ENCODE measurements at regions not wholly inside any gene's neighbourhood (a gene's known extent, or its start where the extent isn't known, plus 50 kb on each side); places are given as distances from the start of the nearest gene placed in this dataset.

DNA sequence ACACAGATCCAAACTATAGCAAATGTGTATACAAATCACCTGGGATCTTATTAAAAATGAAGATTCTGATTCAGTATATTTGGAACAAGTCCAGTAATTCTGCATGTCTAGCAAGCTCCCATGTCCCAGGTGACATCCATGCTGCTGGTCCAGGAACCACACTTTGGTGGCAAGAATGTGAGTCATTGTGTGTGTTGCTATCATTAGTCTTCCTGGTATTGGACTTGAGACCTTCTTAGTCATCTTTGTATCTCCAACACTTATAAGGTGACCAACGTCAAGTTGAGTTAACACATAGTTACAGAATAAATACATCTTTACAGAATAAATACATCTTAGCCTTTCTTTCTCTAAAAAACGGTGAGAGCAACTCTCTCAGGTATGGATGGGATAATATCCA is 107.9 kb upstream of the NDUFV2 start:
- Histone ChIP-seq H3K27ac (ENCODE audit: low read depth, low read length, poor library complexity, severe bottlenecking) (no peak overlapping the region), H3K4me1 (ENCODE audit: insufficient read depth, low read length, poor library complexity, severe bottlenecking) (peaks cover 7% of the 10 kb centered on the region), H2AFZ (ENCODE audit: low read length) (no peak overlapping the region), H3K4me3 (ENCODE audit: low read depth, low read length, poor library complexity, severe bottlenecking) (no peak overlapping the region), H3K4me2 (ENCODE audit: low read length) (no peak overlapping the region), H4K20me1 (ENCODE audit: insufficient read depth, low read length) (no peaks in the 10 kb centered on the region), H3K79me2 (ENCODE audit: insufficient read depth, low read depth, low read length) (no peaks in the 10 kb centered on the region), H3K9me3 (ENCODE audit: low read length) (no peaks in the 10 kb centered on the region), H3K9me2 (ENCODE audit: insufficient read depth, low read length) (no peaks in the 10 kb centered on the region), H3K36me3 (ENCODE audit: insufficient read depth, low read length) (no peaks in the 10 kb centered on the region; the same call in 1 of the 2 replicates)
- ChIA-PET CTCF (ENCODE audit: unreplicated experiment) (no interaction called here), POLR2A (no interaction called here)
- intact Hi-C loops (cut with micrococcal nuclease; ENCODE audit: unreplicated experiment), result no loop called here
- TF ChIP-seq EZH2phosphoT487 (IDR thresholded peaks at IDR 0.05; ENCODE audit: borderline replicate concordance, low read depth, low read length) (no peak), CTCF (conservative IDR thresholded peaks at IDR 0.05; ENCODE audit: low read length) (no peak)
- BruUV-seq (replicated peaks), result no TSS peak
- DNase-seq (ENCODE audit: low spot score), result no peak

DNA sequence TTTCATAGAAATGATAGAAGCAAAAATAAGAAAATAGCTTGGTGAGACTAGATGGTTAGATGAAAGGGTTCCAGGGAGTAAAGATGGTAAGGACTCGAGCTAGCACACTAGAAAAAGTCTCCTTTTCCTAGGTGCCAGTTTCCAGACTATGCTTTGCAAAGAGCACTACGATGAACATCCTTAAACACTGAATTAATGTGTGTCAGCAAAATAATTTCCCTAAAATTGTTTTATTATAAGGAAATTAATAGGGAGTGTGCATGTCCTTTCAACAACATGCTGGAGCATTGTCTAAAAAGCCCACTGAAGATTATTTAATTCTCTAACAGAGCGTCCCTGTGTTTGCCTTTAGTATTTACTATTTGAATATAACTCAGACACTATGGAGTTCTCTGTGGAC is 107.4 kb upstream of the NDUFV2 start:
- Histone ChIP-seq H4K20me1 (ENCODE audit: insufficient read depth, low read length) (no peaks in the 10 kb centered on the region), H3K4me2 (ENCODE audit: low read length) (no peak overlapping the region), H3K4me3 (ENCODE audit: low read depth, low read length, poor library complexity, severe bottlenecking) (no peak overlapping the region), H3K36me3 (ENCODE audit: insufficient read depth, low read length) (no peaks in the 10 kb centered on the region; the same call in 1 of the 2 replicates), H3K27ac (ENCODE audit: low read depth, low read length, poor library complexity, severe bottlenecking) (no peak overlapping the region), H2AFZ (ENCODE audit: low read length) (no peak overlapping the region), H3K4me1 (ENCODE audit: insufficient read depth, low read length, poor library complexity, severe bottlenecking) (peaks cover 7% of the 10 kb centered on the region), H3K79me2 (ENCODE audit: insufficient read depth, low read depth, low read length) (no peaks in the 10 kb centered on the region), H3K9me3 (ENCODE audit: low read length) (no peaks in the 10 kb centered on the region), H3K9me2 (ENCODE audit: insufficient read depth, low read length) (no peaks in the 10 kb centered on the region)
- no TSS peak for BruUV-seq (replicated peaks)
- no peak for TF ChIP-seq CTCF (conservative IDR thresholded peaks at IDR 0.05; ENCODE audit: low read length)
- no peak for TF ChIP-seq EZH2phosphoT487 (IDR thresholded peaks at IDR 0.05; ENCODE audit: borderline replicate concordance, low read depth, low read length)
- ChIA-PET POLR2A (interaction anchor here (0.9 kb wide), 1 partner anchor 11 kb away, joined by 3 read pairs; no protein-coding TSS in a partner anchor), CTCF (ENCODE audit: unreplicated experiment) (no interaction called here)
- intact Hi-C loops (cut with micrococcal nuclease; ENCODE audit: unreplicated experiment), result no loop called here
- DNase-seq (ENCODE audit: low spot score), result no peak

GRCh38 chr18:8996771-8997432 is 105.6 kb upstream of the NDUFV2 start:
- Histone ChIP-seq H2AFZ (ENCODE audit: low read length) (no peak overlapping the region), H3K9me3 (ENCODE audit: low read length) (no peaks in the 10 kb centered on the region), H3K79me2 (ENCODE audit: insufficient read depth, low read depth, low read length) (no peaks in the 10 kb centered on the region), H3K4me2 (ENCODE audit: low read length) (no peak overlapping the region), H4K20me1 (ENCODE audit: insufficient read depth, low read length) (no peaks in the 10 kb centered on the region), H3K4me1 (ENCODE audit: insufficient read depth, low read length, poor library complexity, severe bottlenecking) (no peaks in the 10 kb centered on the region), H3K4me3 (ENCODE audit: low read depth, low read length, poor library complexity, severe bottlenecking) (no peak overlapping the region), H3K27ac (ENCODE audit: low read depth, low read length, poor library complexity, severe bottlenecking) (no peak overlapping the region), H3K36me3 (ENCODE audit: insufficient read depth, low read length) (no peaks in the 10 kb centered on the region; the same call in 1 of the 2 replicates), H3K9me2 (ENCODE audit: insufficient read depth, low read length) (no peaks in the 10 kb centered on the region)
- TF ChIP-seq EZH2phosphoT487 (IDR thresholded peaks at IDR 0.05; ENCODE audit: borderline replicate concordance, low read depth, low read length) (no peak), CTCF (conservative IDR thresholded peaks at IDR 0.05; ENCODE audit: low read length) (no peak)
- DNase-seq (ENCODE audit: low spot score), result no peak
- no TSS peak for BruUV-seq (replicated peaks)
- ChIA-PET CTCF (ENCODE audit: unreplicated experiment) (no interaction called here), POLR2A (interaction anchor here (0.7 to 1.6 kb wide), 3 partner anchors 10 to 85 kb away, joined by 3 to 6 read pairs (median 3); no protein-coding TSS in a partner anchor)
- intact Hi-C loops (cut with micrococcal nuclease; ENCODE audit: unreplicated experiment), result no loop called here

All from OCI-LY7 (cell line).